ENCODE measurements at regions not wholly inside any gene's neighbourhood (a gene's known extent, or its start where the extent isn't known, plus 50 kb on each side); places are given as distances from the start of the nearest gene placed in this dataset.

DNA sequence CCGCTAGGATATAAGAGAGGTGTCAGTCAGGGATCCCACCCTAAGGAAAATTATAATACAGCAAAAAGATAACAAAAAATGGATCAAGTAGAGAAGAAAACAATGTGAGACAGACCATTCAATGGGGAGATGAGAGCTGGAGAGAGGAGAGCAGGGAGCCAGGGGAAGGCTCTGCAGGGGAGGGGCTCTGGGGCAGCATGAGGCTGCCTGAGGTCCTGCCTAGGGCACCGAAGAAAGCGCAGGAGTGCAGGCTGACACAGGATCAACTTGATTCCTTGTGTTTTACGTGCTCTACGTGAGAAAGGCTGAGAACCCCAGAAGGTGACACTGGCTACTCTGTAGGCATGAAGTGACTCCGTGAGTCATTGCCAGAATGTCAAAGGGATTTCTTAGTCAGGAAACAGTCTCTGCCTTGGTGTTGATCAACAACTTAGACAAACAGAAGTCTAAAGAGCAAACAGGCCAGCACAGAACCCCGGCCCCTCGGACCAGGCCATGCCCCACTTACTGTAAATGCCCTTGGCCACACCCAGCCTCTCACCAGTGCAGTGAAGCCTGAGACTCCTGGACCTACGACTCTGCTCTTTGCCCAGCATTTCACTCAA is 290.1 kb upstream of the PRDM1 start:
- no peak for TF ChIP-seq CTCF (IDR thresholded peaks at IDR 0.05)
- DNase-seq (ENCODE audit: low spot score) (no peak), ATAC-seq (ENCODE audit: low FRiP score) (no peak)

DNA sequence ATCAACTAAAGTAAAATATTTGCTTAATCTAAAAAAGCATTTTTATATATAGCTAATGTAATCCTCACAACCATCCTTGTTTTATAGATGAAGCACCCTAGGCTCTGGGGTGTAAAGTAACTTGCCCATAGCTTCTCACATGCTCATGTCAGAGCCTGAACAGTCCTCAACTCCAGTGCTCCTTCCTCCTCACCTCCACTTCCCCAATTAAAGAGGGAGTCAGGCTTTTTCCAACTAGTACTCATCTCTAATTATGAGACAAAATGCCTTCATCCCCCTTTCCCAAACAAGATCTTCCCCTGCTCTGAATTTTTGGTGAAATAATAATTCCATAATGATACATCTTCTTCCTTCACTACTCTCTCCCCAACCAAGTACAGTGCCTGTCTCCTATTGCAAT is 290.8 kb upstream of the PRDM1 start:
- TF ChIP-seq CTCF (IDR thresholded peaks at IDR 0.05) = no peak
- ATAC-seq (ENCODE audit: low FRiP score) (no peak), DNase-seq (ENCODE audit: low spot score) (no peak)

DNA sequence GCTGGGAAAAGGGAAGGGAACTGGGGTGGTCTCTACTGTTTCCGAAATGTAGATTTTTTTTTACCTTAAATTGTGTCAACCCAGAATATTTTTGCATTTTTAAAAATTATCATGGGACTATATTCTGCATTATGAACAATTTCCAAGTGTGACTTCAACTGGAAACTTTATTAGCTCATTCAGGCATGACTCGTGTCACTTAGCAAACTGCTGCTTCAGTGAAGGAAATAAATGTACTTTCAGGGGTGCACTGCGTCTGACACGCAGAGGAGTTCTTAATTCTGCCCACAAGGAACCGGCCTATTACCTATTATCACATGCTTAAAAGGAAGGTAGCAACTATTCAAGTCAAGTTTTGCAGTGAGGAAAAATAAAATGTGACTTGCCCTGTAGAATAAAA is 291.3 kb upstream of the PRDM1 start:
- no peak for TF ChIP-seq CTCF (IDR thresholded peaks at IDR 0.05)
- DNase-seq (ENCODE audit: low spot score) (no peak), ATAC-seq (ENCODE audit: low FRiP score) (no peak)

GRCh38 chr6:105794239-105794638 is 291.9 kb upstream of the PRDM1 start:
- no peak for TF ChIP-seq CTCF (IDR thresholded peaks at IDR 0.05)
- no peak for DNase-seq (ENCODE audit: low spot score)
- ATAC-seq (ENCODE audit: low FRiP score) = no peak

- TF ChIP-seq CTCF (IDR thresholded peaks at IDR 0.05) = no peak
- DNase-seq (ENCODE audit: low spot score) (no peak), ATAC-seq (ENCODE audit: low FRiP score) (no peak)
Observed at GRCh38 chr6:105793130-105793529, 293.0 kb upstream of the PRDM1 start.

DNA sequence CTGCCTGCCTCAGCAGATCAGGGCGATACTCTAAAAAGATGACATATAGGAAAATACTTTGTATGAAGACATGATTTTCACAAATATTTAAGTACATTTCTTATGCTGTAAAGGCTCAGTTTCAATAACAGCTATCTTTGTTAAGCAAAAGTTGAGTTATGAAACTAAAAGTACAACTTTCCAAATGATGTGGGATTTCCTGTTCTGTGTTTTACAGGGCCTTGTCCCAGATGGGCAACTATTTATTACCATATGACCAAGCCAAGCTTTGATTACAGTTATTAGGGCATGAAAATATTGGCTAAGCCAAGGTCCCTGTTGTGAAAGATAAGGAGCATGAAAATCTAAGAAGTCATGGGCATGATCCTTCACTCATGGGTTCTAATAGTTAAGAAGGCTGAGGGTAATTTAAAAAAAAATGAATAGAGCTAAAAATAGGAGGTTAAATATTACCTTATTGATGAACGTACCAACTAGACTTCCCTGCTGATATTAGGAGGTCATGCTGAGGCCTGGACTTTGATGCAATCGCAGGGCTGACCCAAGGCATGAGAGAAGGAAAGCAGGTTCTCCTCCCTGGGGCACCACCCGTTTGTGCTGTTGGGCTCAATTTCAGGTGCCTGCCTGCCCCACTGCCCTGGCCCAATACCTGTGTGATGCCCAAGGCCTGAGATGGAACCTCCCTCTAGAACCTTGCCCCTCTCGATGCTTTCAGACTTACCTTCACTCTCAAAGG is 294.4 kb upstream of the PRDM1 start:
- no peak for TF ChIP-seq CTCF (IDR thresholded peaks at IDR 0.05)
- ATAC-seq (ENCODE audit: low FRiP score) (no peak), DNase-seq (ENCODE audit: low spot score) (no peak)

- DNase-seq (ENCODE audit: low spot score) (no peak), ATAC-seq (ENCODE audit: low FRiP score) (no peak)
- no peak for TF ChIP-seq CTCF (IDR thresholded peaks at IDR 0.05)
Observed at GRCh38 chr6:105791179-105791578, 295.0 kb upstream of the PRDM1 start.

Measured in omental fat pad (tissue), 3 donors.